ENCODE measurements at regions not wholly inside any gene's neighbourhood (a gene's known extent, or its start where the extent isn't known, plus 50 kb on each side); places are given as distances from the start of the nearest gene placed in this dataset.
A peak's percentile ranks its signal among the peaks of the same experiment; 100 is the strongest.

DNA sequence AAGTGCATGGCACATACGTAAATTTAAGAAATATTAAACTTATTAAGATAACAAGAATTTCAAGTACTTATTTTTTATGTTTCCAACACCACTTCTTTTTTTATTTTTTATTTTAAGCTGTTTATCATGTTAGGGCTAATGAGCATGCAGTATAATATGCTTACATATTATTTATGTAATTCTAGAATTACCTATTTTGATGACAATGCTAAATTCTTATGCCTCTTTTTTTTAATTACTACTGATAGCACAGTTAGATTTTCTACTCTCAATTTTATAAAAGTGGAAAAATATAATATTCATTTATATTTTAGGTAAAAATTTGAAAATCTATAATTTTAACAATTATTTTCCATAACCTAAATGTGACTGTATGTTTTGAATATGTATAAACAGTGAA is 713.0 kb downstream of the MRPL39 start:
- DNase-seq, result no peak

DNA sequence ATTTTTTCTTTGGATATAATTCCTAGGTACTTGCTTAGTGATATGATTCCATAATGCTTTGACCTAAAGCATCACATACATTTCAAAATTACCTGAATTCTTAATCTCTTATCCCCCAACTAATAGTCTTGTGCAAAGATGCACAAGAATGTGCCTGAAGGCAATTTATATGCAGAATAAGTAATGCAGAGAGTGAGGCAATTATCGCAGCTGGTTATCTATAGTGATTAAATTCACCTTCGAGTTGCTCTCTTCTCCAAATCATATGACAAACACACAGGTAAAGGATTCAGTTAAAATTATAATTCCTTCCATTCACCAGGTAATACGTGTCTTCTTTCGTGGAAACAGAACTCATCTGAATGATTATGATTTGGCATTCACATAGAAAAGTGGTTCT is 717.3 kb downstream of the MRPL39 start:
- no peak for DNase-seq

DNA sequence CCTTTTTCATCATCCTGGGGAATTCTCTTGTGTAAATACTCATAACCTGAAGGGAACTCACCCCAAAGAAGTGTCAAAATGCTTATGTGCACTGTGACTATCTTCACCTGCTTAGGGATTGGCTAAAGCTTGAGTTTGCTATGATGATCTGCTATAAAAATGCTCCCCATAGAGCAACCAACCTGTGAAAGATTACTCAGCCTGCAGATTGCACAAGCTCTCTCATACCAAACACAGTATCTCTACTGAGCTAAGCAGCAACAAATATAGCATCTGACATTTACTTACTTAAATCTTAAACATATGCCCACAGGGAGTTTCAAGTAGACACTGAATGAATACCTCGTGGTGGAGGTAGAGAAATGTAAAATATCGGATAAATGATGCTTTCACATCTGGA is 725.8 kb downstream of the MRPL39 start:
- DNase-seq, result no peak

DNA sequence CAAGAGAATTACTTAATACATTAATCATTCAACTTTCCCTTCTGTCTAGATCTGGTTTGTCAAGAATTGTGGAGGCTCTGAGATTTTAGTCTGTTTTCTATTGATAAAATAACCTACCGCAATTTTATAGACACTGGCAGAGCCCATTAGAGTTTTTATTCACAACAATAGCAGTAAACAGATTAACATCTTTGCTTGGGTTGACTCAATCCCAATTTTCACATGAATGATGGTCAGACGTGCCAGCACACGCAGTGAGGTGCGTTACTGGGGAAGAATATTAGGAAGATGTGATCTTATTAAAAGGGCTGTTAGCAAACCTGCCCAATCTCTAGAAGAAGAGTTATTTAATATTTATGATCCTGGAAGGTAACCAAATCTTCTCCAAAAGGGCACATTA is 736.6 kb downstream of the MRPL39 start:
- DNase-seq, result no peak

DNA sequence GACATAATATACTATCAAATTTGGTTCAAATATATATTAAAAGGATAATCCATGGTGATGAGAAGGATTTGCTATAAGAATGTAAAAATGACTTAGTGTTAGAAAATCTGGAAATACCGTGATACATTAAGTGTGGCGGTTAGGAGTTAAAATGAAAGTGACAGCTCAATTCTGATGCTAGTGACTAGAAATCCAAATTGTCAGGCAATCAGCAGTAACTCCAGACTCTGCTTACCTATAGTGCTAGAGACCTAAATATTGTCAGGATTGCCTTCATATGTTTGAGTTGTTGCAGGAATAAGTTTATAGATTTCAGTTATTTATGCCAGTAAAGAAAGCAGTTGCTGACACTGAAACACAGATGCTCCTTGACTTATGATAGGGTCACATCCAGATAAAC is 737.4 kb downstream of the MRPL39 start:
- DNase-seq, result no peak

DNA sequence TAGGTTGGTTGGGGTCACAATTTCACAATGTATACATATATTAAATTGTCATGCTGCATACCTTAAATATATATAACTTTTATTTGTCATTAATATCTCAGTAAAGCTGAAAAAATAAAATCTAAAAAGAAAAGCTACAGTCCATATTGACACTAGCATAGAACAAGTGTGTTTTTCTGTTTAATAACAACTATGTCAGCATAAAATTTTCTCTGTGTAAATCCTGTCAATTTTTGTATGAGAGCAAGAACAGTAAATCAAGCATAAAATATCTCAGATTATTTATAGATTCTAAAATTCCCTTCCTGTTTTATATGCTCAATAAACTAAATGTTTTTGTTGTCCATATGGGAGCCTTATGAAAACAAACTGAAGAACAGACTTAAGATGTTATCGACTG is 739.2 kb downstream of the MRPL39 start:
- no peak for DNase-seq

DNA sequence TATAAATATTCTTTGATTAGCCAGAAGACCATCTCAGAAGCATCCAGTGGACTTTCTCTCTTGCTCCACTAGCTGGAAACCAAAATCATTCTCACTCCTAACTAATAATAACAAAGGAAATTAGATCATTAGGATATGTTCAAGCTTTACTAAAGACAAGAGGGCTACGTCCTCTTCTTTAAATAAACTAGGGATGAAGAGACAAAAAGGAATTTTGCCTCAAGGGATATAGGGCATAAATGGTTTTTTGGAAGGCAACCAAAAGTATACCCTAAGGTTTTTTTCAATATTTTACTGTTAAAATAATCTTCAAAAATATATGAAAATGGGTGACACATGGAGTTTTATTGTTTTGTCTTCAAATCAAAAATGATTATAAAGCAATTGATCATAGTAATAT is 745.8 kb downstream of the MRPL39 start:
- DNase-seq, result no peak

DNA sequence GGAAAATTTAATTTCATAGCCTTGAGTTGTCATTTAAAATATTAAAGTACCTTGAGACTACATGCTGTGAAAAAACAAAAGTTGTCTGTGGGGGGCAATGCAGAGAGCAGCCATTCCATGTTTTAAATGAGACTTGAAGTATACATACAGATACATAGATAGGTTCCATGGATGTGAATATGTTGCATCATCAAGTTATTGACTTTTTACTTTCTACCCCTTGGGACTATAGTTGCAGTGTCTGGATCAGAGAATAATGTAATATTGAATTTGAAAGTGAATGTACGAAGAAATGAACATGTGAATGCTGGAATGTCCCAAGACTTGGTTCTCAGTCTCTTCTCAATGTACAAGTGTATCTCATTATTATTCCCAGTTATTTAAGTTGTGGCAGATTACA is 751.0 kb downstream of the MRPL39 start:
- no peak for DNase-seq

DNA sequence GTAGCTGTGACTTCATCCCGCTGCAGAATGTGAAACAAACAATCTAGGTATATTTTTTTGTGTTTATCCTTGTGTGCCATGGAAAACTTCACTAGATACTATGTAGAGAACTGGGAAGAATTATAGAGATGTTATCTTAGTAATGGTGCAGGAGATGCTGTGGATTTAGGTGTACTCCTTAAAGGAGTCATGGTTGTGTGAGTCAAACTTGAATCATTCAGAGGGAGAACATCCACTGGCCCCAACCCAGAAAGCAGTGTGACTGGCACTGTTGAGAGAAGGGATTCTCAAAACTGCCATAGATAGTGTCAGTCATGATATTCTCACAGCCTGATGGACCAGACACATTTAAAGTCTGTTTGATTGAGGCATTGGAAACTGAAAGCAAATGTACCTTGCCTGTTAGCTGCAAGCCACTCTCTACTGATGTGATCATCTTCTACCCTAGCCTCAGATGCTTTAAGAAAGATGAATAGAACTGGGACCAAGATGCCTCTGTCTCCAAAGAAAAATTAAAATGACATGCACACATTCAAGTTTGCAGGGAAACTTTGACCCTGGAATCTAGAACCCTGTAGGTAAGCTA is 754.6 kb downstream of the MRPL39 start:
- no peak for DNase-seq

DNA sequence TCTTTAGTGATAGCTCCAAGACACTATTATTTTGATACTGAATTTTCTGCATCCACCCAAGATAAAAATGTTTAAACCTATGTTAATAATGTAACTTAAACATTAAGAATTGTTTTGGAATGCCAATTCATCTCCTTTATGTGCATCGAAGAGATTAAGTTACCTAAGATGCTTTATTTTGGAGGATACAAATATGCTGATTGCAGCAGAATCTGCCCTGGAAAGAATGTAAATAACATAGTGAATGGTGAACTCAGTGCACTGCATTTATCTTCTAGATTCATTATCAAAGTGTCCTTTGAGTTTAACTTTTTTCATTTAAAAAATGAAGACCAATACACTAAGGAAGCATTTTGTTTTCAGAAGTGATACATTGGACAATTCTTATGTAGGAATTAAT is 757.2 kb downstream of the MRPL39 start:
- DNase-seq, result no peak

DNA sequence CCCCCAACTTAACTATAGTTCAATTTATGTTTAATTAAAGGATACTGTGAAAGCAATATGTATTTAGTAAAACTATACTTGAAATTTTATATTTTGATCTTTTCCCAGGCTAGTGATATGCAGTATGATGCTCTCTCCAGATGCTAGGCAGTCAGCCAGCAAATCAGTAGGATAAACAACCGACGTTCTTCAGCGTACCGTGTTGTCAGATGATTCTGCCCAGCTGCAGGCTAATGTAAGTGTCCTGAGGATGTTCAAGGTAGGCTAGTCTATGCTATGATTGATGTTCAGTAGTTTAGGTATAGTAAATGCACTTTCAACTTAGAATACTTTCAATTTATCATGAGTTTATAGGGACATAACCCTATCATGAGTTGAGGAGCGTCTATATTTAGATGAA is 762.6 kb downstream of the MRPL39 start:
- DNase-seq, result peak; percentile 11

DNA sequence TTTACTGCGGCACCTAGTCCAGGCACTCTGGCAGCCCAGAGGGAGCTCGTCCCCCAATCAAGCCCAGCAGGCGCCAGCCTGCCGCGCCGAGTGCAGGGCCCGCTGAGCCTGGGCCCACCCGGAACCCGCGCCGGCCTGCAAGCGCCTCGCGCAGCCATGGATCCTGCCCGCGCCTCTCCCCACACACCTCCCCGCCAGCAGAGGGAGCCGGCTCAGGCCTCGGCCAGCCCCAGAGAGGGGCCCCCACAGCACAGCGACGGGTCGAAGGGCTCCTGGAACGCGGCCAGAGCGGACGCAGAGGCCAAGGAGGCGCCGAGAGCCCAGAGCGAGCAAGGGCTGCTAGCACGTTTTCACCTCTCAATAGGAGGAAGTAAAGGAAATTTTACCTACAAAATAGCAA is 767.0 kb downstream of the MRPL39 start:
- no peak for DNase-seq

DNA sequence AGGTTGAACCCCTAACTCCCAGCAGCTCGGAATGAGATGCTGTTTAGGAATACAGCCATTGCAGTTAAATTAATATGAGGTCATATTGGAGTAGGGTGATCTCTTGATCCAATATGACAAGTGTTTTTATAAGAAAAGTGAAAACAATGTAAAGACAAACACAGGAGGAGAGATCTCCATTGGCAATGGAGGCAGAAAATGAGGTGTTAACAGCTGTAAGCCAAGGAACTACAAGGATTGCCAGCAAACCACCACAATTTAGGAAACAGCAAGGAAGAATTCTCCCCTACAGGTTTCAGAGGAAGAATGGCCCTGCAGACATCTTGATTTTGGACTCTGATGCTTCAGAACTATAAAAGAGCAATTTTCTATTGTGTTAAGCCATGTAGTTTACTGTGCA is 774.3 kb downstream of the MRPL39 start:
- DNase-seq, result peak; percentile 51

DNA sequence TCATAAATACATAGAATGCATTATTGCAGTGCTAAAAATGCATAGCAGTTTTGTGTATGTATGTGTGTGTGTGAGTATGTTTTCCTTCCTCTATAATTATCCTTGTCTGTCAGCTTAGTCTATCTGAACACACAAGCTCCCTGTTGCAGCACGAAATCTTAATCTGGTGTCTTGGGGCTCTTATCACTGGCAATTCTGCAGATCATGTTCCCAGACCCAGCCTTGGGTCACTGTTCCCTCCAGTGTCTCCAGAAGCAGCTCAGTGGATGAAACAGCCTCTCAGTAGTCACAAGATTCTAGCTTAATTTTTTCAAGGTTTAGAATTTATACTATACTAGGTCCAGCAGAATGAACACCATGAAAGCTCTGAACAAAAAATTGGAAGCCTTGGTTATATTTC is 777.9 kb downstream of the MRPL39 start:
- no peak for DNase-seq

DNA sequence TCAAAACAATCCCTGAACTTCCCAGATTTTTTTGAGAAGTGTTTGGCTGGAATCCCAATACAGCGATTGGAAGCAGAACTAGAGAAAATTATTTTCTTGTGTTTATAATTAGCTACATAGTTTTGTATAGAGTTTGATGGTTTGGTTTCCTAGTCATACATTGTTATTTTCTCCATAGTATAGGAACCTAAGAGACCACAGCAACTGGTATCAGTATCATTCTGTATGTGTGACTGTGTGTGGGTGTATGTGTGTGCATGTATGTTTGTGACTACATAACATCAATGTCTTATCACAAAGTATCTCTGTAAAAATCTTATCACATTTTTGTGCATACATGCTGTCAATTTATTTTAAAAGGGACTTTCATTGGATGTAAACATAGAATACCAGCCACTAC is 780.5 kb downstream of the MRPL39 start:
- DNase-seq, result no peak

DNA sequence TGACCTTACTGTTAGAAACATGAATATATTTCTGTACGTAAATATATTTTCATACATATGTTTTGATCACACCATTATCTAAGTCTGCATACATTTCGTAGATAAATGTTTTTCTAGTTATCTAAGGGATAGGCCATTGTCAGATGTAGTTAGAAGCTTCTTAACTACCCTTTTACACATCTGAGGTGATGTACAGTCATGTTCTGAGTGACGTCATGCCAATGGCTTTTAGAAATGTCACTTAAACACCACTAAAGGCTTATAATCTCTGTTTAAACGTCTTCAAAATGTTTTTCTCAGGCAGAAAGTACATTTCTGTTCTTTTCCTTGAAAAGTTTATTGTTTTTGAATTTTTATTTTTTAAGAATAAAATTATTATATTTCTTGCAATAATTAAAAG is 781.9 kb downstream of the MRPL39 start:
- no peak for DNase-seq

DNA sequence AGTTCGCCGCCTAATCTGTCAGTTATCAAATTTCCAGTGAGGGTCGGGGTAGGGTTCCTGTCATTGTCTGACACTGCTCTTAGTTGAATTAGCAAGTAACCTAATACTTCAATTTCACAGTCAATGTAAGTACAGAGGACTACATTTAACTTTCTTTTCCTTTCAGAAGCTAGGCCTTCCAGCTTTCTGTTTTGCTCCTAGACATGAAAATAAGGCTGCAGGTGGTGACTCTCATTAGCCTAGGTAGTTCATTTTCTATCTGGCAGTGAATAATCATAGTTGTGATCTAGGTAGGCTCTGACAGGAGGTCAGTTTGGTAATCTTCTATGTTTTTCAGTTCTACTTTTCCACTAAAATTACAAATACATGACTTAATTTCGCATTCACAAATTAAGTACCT is 783.1 kb downstream of the MRPL39 start:
- DNase-seq, result no peak

DNA sequence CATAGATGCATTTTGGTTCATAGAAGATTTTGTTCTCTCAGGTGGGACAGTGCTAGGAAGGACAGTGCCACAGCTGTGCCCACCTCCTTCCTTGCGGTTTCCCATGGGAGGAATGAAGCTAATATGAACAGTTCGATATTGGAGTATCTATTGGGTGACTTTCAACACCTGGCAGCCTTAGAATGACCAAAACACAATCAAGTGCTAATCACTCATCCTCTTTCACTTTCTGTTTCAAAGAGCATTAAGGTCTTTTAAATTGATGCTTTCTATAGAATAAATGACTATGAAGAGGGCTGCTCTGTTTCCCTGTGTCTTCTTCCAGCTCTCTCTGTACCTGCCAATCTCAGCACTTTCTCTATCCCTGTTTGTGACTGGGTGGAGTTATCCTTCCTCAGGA is 784.0 kb downstream of the MRPL39 start:
- DNase-seq, result no peak

DNA sequence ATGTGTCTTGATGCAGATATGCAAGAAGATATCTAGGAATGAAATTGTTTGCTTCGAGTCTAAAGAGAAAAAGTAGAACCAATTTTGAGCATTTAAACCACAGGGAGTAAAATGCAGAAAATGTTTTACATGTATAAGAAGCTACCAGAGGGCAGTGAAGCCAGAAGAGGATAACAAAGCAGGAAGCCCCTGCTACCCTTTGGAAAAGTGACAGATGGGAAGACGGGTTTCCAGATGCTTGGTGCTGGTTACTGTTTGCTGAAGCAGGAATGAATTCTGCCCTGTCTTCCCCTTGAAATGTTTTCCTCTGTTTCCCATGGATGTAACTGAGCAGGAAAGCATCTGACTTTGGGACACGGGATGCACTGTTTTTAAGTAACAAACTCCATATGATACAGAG is 822.2 kb downstream of the MRPL39 start:
- no peak for DNase-seq

DNA sequence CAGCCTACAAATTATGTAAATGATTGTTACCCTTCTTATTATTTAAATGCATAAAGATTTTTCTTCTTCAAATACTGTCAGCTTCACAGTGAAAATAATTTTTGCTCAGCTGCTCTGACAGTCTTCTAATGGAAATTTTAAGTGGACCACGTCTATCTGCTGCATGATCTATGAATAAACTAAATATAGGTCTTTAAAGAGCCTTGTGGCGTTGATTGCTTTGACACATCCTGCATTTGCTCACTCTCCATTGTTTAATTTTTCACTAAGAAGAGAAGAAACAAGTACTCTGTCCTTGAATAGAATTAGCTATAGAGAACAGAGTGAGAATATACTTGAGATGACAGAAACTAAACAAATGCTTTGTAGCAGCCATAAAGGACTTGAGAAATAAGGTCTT is 826.1 kb downstream of the MRPL39 start:
- DNase-seq, result no peak

DNA sequence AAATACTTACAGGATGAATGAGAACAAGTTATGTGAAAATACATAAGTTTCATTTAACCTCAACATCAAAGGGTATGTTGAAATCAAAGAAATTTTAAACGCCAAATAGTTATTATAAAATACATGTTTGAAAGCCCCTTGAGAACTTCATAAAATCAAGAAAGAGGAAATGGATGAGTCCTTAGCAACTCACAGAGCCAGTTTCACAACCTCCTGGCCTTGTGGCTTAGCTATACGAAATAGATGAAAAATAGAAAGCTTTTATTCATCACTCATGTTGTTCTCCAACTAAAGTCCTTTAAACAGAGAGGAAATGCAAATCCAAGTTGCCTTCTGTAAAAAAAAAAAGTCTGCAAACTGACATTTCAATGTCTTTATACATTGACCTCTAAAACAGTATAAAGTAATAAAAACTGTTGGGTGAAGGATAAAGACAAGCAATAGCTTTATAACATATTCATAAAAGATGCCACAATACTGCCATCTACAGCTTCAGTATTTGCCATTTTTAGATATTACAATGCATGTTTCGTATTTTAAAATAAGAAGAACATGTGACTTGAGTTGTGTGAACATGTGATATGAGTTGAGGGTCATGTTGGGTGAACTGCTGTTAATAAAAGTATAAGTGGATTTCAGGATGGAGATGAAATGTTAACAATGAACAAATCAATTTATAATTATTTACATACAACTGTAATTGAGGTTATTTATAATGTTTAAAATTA is 847.8 kb downstream of the MRPL39 start:
- DNase-seq, result no peak

DNA sequence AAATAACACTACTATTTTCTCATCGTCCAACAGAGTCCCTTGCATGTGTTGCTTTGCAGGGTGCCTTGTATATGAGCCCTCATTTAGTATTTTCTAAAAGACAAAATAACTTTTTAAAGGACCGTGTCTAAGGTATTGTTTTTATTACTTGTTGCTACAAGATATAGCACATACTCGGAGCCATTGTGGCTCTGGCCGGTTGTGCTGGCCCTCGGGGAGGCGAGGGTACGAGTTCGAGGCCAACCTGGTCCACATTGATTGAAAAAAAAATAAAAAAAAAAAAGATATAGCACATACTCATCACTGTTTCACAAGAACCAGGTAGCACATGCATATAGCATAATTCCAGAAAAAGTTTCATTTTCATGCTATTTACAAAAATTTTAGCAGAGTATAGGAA is 869.2 kb downstream of the MRPL39 start:
- no peak for DNase-seq

DNA sequence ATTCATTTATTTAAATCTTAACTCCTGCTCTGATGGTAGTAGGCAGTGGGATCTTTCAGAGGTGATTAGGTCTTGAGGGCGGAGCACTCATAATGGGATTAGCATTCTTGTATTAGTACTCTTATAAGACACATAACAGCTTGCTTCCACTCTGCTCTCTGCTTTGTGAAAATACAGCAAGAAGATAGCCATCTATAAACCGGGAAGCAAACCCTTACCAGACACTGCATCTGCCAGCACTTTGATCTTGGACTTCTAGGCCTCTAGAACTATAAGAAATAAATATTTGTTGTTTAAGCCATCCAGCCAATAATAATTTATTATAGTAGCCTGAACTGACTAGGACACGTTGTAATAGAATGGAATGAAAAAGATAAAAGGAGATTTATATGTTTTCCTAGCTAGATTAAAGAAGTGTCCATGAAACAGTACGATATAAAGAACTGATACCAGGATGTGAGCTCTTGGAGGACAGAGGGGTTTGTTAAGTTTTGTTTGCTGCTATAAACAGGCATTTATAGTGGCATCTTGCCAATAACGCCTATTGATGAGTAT is 869.9 kb downstream of the MRPL39 start:
- DNase-seq, result no peak

DNA sequence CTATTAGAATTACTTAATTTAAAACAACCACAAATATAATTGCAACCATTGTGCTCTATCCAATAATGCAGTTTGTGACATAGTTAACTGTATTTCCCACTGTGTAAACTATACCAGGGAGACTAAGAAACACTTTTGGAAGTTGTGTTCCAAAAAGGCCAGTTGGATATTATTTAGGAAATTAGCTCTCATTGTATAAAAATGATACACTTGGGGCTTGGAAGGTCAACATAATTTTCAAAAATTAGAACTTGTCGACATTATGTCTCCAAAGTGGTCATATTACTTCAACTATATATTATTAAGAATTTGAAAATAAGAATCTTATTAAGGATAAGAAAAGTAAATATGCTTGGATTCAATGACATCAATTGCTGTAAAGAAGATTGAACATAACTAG is 876.6 kb downstream of the MRPL39 start:
- no peak for DNase-seq

Data from muscle of arm (tissue), 1 donor.